ENCODE measurements at regions not wholly inside any gene's neighbourhood (a gene's known extent, or its start where the extent isn't known, plus 50 kb on each side); places are given as distances from the start of the nearest gene placed in this dataset.

DNA sequence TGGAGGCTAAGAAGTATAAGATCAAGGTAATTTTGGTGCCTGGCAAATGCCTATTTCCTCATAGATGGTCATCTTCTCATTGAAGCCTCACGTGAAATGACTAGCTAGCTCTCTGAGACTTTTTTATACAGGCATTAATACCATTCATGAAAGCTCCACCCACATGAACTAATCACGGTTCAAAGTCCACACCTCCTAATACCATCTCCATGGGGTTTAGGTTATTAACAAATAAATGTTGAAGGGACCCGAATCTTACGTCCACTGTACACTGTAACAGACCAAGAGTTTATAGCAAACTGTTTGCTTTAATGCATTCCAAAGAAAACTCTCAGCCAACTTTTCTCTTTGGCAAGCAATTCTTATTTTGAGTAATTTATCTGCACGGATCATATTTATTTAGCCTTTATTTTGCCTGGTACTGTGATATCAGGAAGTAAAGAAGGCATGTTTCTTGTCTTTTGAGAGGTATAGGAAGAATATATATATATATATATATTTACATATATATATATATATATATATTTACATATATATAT, 296.1 kb upstream of the LRRC7 start:
- Histone ChIP-seq H4K8ac (ENCODE audit: low read depth, low read length) (no peak overlapping the region), H2BK5ac (ENCODE audit: low read depth, low read length, poor library complexity) (no peak overlapping the region), H3K4me2 (ENCODE audit: low read length) (no peak overlapping the region), H3K23ac (ENCODE audit: low read length) (no peak overlapping the region), H3K9me3 (ENCODE audit: insufficient read depth, low read depth, low read length) (no peaks in the 10 kb centered on the region), H2BK12ac (ENCODE audit: low read length) (no peak overlapping the region), H3K18ac (ENCODE audit: low read length) (no peak overlapping the region), H3K36me3 (ENCODE audit: control insufficient read depth in 1 of 2, insufficient read depth in 2 of 2, low read length in 2 of 2) (no peaks in the 10 kb centered on the region), H2BK120ac (ENCODE audit: insufficient read depth, low read length, poor library complexity) (no peak overlapping the region), H2AFZ (ENCODE audit: insufficient read depth, low read length, poor library complexity) (no peak overlapping the region), H2AK5ac (ENCODE audit: low read length) (no peak overlapping the region), H3K4ac (ENCODE audit: low read depth, low read length) (no peak overlapping the region), H3K27ac (ENCODE audit: low read depth, low read length) (no peak overlapping the region), H3K4me1 (ENCODE audit: control insufficient read depth in 1 of 2, insufficient read depth in 2 of 2, low read length in 2 of 2) (no peaks in the 10 kb centered on the region), H3K79me2 (ENCODE audit: control insufficient read depth, insufficient read depth, low read length, poor library complexity) (no peaks in the 10 kb centered on the region), H3K27me3 (ENCODE audit: insufficient read depth, low read length) (no peaks in the 10 kb centered on the region), H3K79me1 (ENCODE audit: low read length) (no peaks in the 10 kb centered on the region), H3K9ac (ENCODE audit: low read length) (no peak overlapping the region), H3K14ac (ENCODE audit: low read length) (no peak overlapping the region), H3K4me3 (ENCODE audit: low read depth, low read length) (no peak overlapping the region), H4K12ac (ENCODE audit: low read depth, low read length) (no peak overlapping the region), H4K91ac (ENCODE audit: low read depth, low read length) (no peak overlapping the region)
- WGBS (ENCODE audit: extremely low coverage, insufficient coverage, insufficient read length) = no CpG with 5 or more reads among the region's 5 CpGs
- no peak for DNase-seq

DNA sequence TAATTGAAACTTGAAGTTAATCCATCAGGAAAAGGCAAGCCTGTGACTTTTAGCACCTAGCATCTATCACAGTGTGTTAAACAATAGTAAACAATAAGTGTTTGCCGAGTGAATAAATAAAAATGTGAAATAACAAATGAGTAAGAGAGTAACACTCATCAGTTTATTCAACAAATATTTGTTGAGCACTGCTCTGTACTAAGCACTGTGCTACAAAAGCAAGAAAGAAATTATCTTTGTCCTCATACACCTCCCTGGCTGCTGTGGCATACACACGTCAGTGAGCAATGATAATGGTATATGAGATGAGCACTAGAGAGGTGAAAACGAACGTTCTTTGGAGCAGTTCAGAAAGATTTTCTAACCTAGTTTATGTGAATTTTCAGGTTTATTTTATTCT, 295.0 kb upstream of the LRRC7 start:
- H2AK5ac ChIP-seq (ENCODE audit: low read length) = no peak overlapping the region
- no peak for DNase-seq
- H2BK120ac ChIP-seq (ENCODE audit: insufficient read depth, low read length, poor library complexity) = no peak overlapping the region
- H2BK12ac ChIP-seq (ENCODE audit: low read length) = no peak overlapping the region
- no peak overlapping the region for H3K23ac ChIP-seq (ENCODE audit: low read length)
- H3K4me1 ChIP-seq (ENCODE audit: control insufficient read depth in 1 of 2, insufficient read depth in 2 of 2, low read length in 2 of 2) = no peaks in the 10 kb centered on the region
- no peaks in the 10 kb centered on the region for H3K79me1 ChIP-seq (ENCODE audit: low read length)
- no peak overlapping the region for H3K4me2 ChIP-seq (ENCODE audit: low read length)
- no peak overlapping the region for H3K4me3 ChIP-seq (ENCODE audit: low read depth, low read length)
- H2AFZ ChIP-seq (ENCODE audit: insufficient read depth, low read length, poor library complexity) = no peak overlapping the region
- no CpG with 5 or more reads among the region's 4 CpGs for WGBS (ENCODE audit: extremely low coverage, insufficient coverage, insufficient read length)
- H4K8ac ChIP-seq (ENCODE audit: low read depth, low read length) = no peak overlapping the region
- no peak overlapping the region for H3K18ac ChIP-seq (ENCODE audit: low read length)
- no peak overlapping the region for H3K9ac ChIP-seq (ENCODE audit: low read length)
- H3K27me3 ChIP-seq (ENCODE audit: insufficient read depth, low read length) = no peaks in the 10 kb centered on the region
- no peak overlapping the region for H3K27ac ChIP-seq (ENCODE audit: low read depth, low read length)
- no peaks in the 10 kb centered on the region for H3K9me3 ChIP-seq (ENCODE audit: insufficient read depth, low read depth, low read length)
- H2BK5ac ChIP-seq (ENCODE audit: low read depth, low read length, poor library complexity) = no peak overlapping the region
- H4K91ac ChIP-seq (ENCODE audit: low read depth, low read length) = no peak overlapping the region
- no peak overlapping the region for H3K14ac ChIP-seq (ENCODE audit: low read length)
- no peak overlapping the region for H4K12ac ChIP-seq (ENCODE audit: low read depth, low read length)
- no peaks in the 10 kb centered on the region for H3K79me2 ChIP-seq (ENCODE audit: control insufficient read depth, insufficient read depth, low read length, poor library complexity)
- H3K36me3 ChIP-seq (ENCODE audit: control insufficient read depth in 1 of 2, insufficient read depth in 2 of 2, low read length in 2 of 2) = no peaks in the 10 kb centered on the region
- no peak overlapping the region for H3K4ac ChIP-seq (ENCODE audit: low read depth, low read length)

- Histone ChIP-seq H3K27ac (ENCODE audit: low read depth, low read length) (no peak overlapping the region), H3K79me2 (ENCODE audit: control insufficient read depth, insufficient read depth, low read length, poor library complexity) (no peaks in the 10 kb centered on the region), H3K4me1 (ENCODE audit: control insufficient read depth in 1 of 2, insufficient read depth in 2 of 2, low read length in 2 of 2) (no peaks in the 10 kb centered on the region), H3K14ac (ENCODE audit: low read length) (no peak overlapping the region), H4K12ac (ENCODE audit: low read depth, low read length) (no peak overlapping the region), H3K27me3 (ENCODE audit: insufficient read depth, low read length) (no peaks in the 10 kb centered on the region), H3K9ac (ENCODE audit: low read length) (no peak overlapping the region), H3K4me3 (ENCODE audit: low read depth, low read length) (no peak overlapping the region), H3K18ac (ENCODE audit: low read length) (no peak overlapping the region), H2BK120ac (ENCODE audit: insufficient read depth, low read length, poor library complexity) (no peak overlapping the region), H2AK5ac (ENCODE audit: low read length) (no peak overlapping the region), H3K4me2 (ENCODE audit: low read length) (no peak overlapping the region), H3K23ac (ENCODE audit: low read length) (no peak overlapping the region), H3K4ac (ENCODE audit: low read depth, low read length) (no peak overlapping the region), H3K36me3 (ENCODE audit: control insufficient read depth in 1 of 2, insufficient read depth in 2 of 2, low read length in 2 of 2) (no peaks in the 10 kb centered on the region), H2BK5ac (ENCODE audit: low read depth, low read length, poor library complexity) (no peak overlapping the region), H3K79me1 (ENCODE audit: low read length) (no peaks in the 10 kb centered on the region), H3K9me3 (ENCODE audit: insufficient read depth, low read depth, low read length) (no peaks in the 10 kb centered on the region), H2BK12ac (ENCODE audit: low read length) (no peak overlapping the region), H2AFZ (ENCODE audit: insufficient read depth, low read length, poor library complexity) (no peak overlapping the region), H4K91ac (ENCODE audit: low read depth, low read length) (no peak overlapping the region), H4K8ac (ENCODE audit: low read depth, low read length) (no peak overlapping the region)
- WGBS (ENCODE audit: extremely low coverage, insufficient coverage, insufficient read length) = no CpG with 5 or more reads among the region's 2 CpGs
- DNase-seq = no peak
Observed at GRCh38 chr1:69278923-69279322, 288.8 kb upstream of the LRRC7 start.

- WGBS (ENCODE audit: extremely low coverage, insufficient coverage, insufficient read length) = no CpG with 5 or more reads among the region's 1 CpG
Observed at GRCh38 chr1:69283516-69283915, 284.2 kb upstream of the LRRC7 start.

More at GRCh38 chr1:69283516-69283915, 284.2 kb upstream of the LRRC7 start:
- Histone ChIP-seq H3K79me2 (ENCODE audit: control insufficient read depth, insufficient read depth, low read length, poor library complexity) (no peaks in the 10 kb centered on the region), H3K27ac (ENCODE audit: low read depth, low read length) (no peak overlapping the region), H3K9me3 (ENCODE audit: insufficient read depth, low read depth, low read length) (no peaks in the 10 kb centered on the region), H2AK5ac (ENCODE audit: low read length) (no peak overlapping the region), H3K4me2 (ENCODE audit: low read length) (no peak overlapping the region), H4K12ac (ENCODE audit: low read depth, low read length) (no peak overlapping the region), H4K91ac (ENCODE audit: low read depth, low read length) (no peak overlapping the region), H3K9ac (ENCODE audit: low read length) (no peak overlapping the region), H2AFZ (ENCODE audit: insufficient read depth, low read length, poor library complexity) (no peak overlapping the region), H2BK12ac (ENCODE audit: low read length) (no peak overlapping the region), H3K14ac (ENCODE audit: low read length) (no peak overlapping the region), H2BK5ac (ENCODE audit: low read depth, low read length, poor library complexity) (no peak overlapping the region), H3K36me3 (ENCODE audit: control insufficient read depth in 1 of 2, insufficient read depth in 2 of 2, low read length in 2 of 2) (no peaks in the 10 kb centered on the region), H2BK120ac (ENCODE audit: insufficient read depth, low read length, poor library complexity) (no peak overlapping the region), H3K27me3 (ENCODE audit: insufficient read depth, low read length) (no peaks in the 10 kb centered on the region), H3K4me1 (ENCODE audit: control insufficient read depth in 1 of 2, insufficient read depth in 2 of 2, low read length in 2 of 2) (no peaks in the 10 kb centered on the region), H4K8ac (ENCODE audit: low read depth, low read length) (no peak overlapping the region), H3K4me3 (ENCODE audit: low read depth, low read length) (no peak overlapping the region), H3K79me1 (ENCODE audit: low read length) (no peaks in the 10 kb centered on the region), H3K23ac (ENCODE audit: low read length) (no peak overlapping the region), H3K4ac (ENCODE audit: low read depth, low read length) (no peak overlapping the region), H3K18ac (ENCODE audit: low read length) (no peak overlapping the region)
- DNase-seq = no peak

Data from trophoblast cell (in vitro differentiated cells and primary cell).